ENCODE measurements at regions not wholly inside any gene's neighbourhood (a gene's known extent, or its start where the extent isn't known, plus 50 kb on each side); places are given as distances from the start of the nearest gene placed in this dataset.

DNA sequence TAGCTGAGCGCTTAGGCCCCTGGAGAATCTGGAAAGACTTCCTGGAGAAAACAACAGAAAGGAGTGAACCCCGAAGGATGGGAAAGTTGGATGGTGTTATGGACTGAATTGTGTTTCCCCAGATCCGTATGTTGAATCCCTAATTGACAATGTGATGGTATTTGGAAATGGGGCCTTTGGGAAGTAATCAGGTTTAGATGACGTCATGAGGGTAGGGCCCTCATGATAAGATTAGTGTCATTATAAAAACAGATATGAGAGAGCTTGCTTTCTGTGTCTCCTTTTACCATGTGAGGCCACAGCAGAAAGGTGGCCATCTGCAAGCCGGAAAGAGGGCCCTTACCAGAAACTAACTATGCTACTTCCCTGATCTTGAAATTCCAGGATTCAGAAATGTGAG is 159.5 kb downstream of the QDPR start:
- H3K36me3 ChIP-seq (replicated peaks in 1 of 2) = no peaks in the 10 kb centered on the region
- H3K27me3 ChIP-seq = no peaks in the 10 kb centered on the region
- no peaks in the 10 kb centered on the region for H3K9me3 ChIP-seq (replicated peaks in 1 of 3)
- intact Hi-C loops (cut with DNase I) = no loop called here
- DNase-seq = no peak
- no peaks in the 10 kb centered on the region for H3K4me1 ChIP-seq (replicated peaks in 1 of 2)
- no peak for TF ChIP-seq POLR2A (IDR thresholded peaks at IDR 0.05)
- TF ChIP-seq, protein P1, sequence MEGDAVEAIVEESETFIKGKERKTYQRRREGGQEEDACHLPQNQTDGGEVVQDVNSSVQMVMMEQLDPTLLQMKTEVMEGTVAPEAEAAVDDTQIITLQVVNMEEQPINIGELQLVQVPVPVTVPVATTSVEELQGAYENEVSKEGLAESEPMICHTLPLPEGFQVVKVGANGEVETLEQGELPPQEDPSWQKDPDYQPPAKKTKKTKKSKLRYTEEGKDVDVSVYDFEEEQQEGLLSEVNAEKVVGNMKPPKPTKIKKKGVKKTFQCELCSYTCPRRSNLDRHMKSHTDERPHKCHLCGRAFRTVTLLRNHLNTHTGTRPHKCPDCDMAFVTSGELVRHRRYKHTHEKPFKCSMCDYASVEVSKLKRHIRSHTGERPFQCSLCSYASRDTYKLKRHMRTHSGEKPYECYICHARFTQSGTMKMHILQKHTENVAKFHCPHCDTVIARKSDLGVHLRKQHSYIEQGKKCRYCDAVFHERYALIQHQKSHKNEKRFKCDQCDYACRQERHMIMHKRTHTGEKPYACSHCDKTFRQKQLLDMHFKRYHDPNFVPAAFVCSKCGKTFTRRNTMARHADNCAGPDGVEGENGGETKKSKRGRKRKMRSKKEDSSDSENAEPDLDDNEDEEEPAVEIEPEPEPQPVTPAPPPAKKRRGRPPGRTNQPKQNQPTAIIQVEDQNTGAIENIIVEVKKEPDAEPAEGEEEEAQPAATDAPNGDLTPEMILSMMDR (IDR thresholded peaks at IDR 0.05) = no peak
- H3K27ac ChIP-seq = no peak overlapping the region
- no peak overlapping the region for H3K4me3 ChIP-seq
- 77 to 83% (median 81%) methylated on average over 5 of the region's 5 CpGs for WGBS, 4 donors

DNA sequence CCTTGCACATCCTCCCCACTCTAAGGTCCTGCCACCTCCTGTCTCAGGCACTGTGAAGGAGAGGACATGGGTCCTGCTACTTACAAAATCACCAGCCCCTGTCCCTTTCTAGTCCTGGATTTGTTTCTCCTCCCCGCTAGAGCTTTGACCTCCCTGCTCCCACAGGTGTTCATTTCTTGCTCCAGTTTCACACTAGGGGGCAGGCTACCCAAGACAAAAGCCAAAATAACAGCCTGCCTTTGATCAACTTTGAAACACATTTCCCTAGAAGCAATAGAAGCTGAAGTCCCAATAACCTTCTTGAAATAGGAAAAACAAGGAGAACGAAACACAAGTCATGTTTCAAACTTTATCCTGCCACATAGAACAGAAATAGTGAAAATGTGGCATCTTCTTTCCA is 164.4 kb downstream of the QDPR start:
- Histone ChIP-seq H3K27me3 (no peaks in the 10 kb centered on the region), H3K4me1 (replicated peaks in 1 of 2) (no peaks in the 10 kb centered on the region), H3K27ac (no peak overlapping the region), H3K36me3 (replicated peaks in 1 of 2) (no peaks in the 10 kb centered on the region), H3K4me3 (no peak overlapping the region), H3K9me3 (replicated peaks in 1 of 3) (no peaks in the 10 kb centered on the region)
- TF ChIP-seq POLR2A (IDR thresholded peaks at IDR 0.05) = no peak
- TF ChIP-seq, protein P1 (IDR thresholded peaks at IDR 0.05) = peak; percentile 31 to 60 (median 54)
- DNase-seq = peak in 5 of 7 donors; percentile 21 to 55 (median 35)
- intact Hi-C loops (cut with DNase I) = loop anchor here (10.0 kb wide), 2 partner anchors 97 to 107 kb away; no protein-coding TSS in a partner anchor
- WGBS, 4 donors = 50 to 68% (median 58%) methylated on average over 2 of the region's 2 CpGs

DNA sequence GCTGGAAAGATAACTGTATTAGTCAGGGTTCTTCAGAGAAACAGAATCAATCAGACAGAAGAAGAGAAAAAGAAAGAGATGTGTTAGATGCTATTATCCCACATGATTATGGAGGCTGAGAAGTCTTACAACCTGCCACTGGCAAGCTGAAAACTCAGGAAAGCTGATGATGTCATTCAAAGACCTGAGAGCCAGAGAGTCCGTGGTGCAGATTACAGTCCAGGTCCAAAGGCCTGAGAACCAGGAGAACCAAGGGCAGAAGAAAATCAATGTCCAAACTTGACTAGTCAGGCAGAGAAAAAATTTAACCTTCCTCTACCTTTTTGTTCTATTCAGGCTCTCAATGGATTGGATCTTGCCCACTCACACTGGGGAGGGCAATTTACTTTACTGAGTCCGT is 172.5 kb downstream of the QDPR start:
- Histone ChIP-seq H3K27ac (no peak overlapping the region), H3K36me3 (replicated peaks in 1 of 2) (no peaks in the 10 kb centered on the region), H3K4me1 (replicated peaks in 1 of 2) (no peaks in the 10 kb centered on the region), H3K9me3 (replicated peaks in 1 of 3) (no peaks in the 10 kb centered on the region), H3K4me3 (no peak overlapping the region), H3K27me3 (no peaks in the 10 kb centered on the region)
- TF ChIP-seq, protein P1 (IDR thresholded peaks at IDR 0.05) = no peak
- no peak for TF ChIP-seq POLR2A (IDR thresholded peaks at IDR 0.05)
- DNase-seq = no peak
- intact Hi-C loops (cut with DNase I) = no loop called here
- 73 to 85% (median 81%) methylated on average over 2 of the region's 2 CpGs for WGBS, 4 donors

DNA sequence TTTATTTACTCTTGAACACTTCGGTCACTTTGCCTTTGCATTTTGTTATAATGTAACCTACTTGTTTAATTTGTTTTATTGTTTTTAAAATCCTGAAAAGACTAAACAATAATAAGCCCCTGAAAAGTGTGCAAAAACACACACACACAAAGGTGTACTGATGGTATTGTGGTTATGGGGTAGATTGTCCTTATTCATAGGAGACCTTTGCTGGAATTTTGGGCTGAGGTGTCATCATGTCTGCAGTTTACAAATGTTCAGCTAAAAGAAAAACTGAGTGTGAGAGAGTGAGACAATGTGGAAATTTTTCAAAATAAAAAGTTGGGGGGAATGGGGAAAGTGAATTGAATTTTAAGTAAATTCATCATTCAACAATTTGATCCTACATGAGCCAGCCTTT is 174.9 kb downstream of the QDPR start:
- no peak overlapping the region for H3K4me3 ChIP-seq
- no peaks in the 10 kb centered on the region for H3K4me1 ChIP-seq (replicated peaks in 1 of 2)
- no peaks in the 10 kb centered on the region for H3K36me3 ChIP-seq (replicated peaks in 1 of 2)
- no peaks in the 10 kb centered on the region for H3K9me3 ChIP-seq (replicated peaks in 1 of 3)
- WGBS, 4 donors = 64 to 83% (median 73%) methylated on average over 1 of the region's 1 CpG
- no peak overlapping the region for H3K27ac ChIP-seq
- no peak for TF ChIP-seq POLR2A (IDR thresholded peaks at IDR 0.05)
- H3K27me3 ChIP-seq = no peaks in the 10 kb centered on the region
- no peak for DNase-seq
- intact Hi-C loops (cut with DNase I) = no loop called here

DNA sequence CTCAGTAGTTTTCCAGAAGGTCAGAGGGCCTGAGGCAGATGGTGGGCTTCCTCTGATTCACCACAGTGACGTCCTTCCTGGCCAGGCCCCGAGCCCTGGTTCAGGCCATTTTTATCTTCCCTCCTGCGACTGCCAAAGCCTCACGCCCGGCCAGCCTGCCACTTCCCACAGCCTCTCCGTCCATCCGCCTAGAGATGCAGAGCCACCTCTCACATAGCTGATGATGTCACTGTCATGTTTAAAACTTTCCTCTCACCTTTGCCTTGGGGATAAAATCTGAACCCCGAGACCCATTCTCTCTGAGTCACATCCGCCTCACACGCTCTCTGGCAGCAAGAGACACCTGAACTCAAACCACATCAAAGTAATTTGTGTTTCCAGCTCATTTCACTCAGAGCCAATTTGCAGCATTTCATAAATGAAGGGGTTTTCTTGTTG is 175.3 kb downstream of the QDPR start:
- TF ChIP-seq, protein P1 (IDR thresholded peaks at IDR 0.05) = no peak
- no peak for TF ChIP-seq POLR2A (IDR thresholded peaks at IDR 0.05)
- WGBS, 4 donors = 54 to 73% (median 65%) methylated on average over 10 of the region's 10 CpGs
- intact Hi-C loops (cut with DNase I) = no loop called here
- no peaks in the 10 kb centered on the region for H3K36me3 ChIP-seq (replicated peaks in 1 of 2)
- H3K9me3 ChIP-seq (replicated peaks in 1 of 3) = no peaks in the 10 kb centered on the region
- H3K4me3 ChIP-seq = no peak overlapping the region
- peak; percentile 17 to 67 (median 26) for DNase-seq
- H3K4me1 ChIP-seq (replicated peaks in 1 of 2) = no peaks in the 10 kb centered on the region
- H3K27me3 ChIP-seq = no peaks in the 10 kb centered on the region
- no peak overlapping the region for H3K27ac ChIP-seq
